Tibial nerve (tissue), 4 donors: ENCODE measurements at regions not wholly inside any gene's neighbourhood (a gene's known extent, or its start where the extent isn't known, plus 50 kb on each side); places are given as distances from the start of the nearest gene placed in this dataset.

Experiments
- DNase-seq, 2 donors: peaks; one replicate each; pipeline ENCODE4 v3.0.0-alpha.2; 2019; ENCODE audit warnings: low spot score in 2 of 2
- H3K27ac ChIP-seq, 4 donors: fragments of 200-600 bp; sonication (generic) in 3 of 4; one replicate each; pipeline ENCODE4 v1.5.1; 2017 to 2019; ENCODE audit warnings: mild to moderate bottlenecking in 1 of 4
- H3K27me3 ChIP-seq, 2 donors: fragments of 200-600 bp; sonication (generic) in 1 of 2; one replicate each; pipeline versions ENCODE4 v1.5.1 to v1.6.0; 2017 to 2019
- H3K36me3 ChIP-seq, 3 donors: fragments of 200-600 bp; sonication (generic); one replicate each; pipeline ENCODE4 v1.5.1; 2018 to 2019
- H3K4me1 ChIP-seq, 4 donors: fragments of 200-600 bp; sonication (generic) in 3 of 4; one replicate each; pipeline ENCODE4 v1.5.1; 2017 to 2019
- H3K4me3 ChIP-seq, 4 donors: fragments of 200-600 bp; sonication (generic) in 3 of 4; one replicate each; pipeline ENCODE4 v1.5.1; 2017 to 2019; ENCODE audit warnings: mild to moderate bottlenecking in 1 of 4, moderate library complexity in 1 of 4
- H3K9me3 ChIP-seq, 4 donors: fragments of 200-600 bp; sonication (generic) in 3 of 4; one replicate each; pipeline ENCODE4 v1.5.1; 2017 to 2019
- EP300 ChIP-seq, 2 donors: sonication (generic); formaldehyde crosslinking; IDR thresholded peaks; one replicate each; pipeline ENCODE4 v1.6.1; 2017; ENCODE audit warnings: antibody characterized with exemption in 2 of 2, mild to moderate bottlenecking in 1 of 2
- POLR2A ChIP-seq, 2 donors: fragments of 450-650 bp; IDR thresholded peaks; one replicate each; pipeline ENCODE4 v1.6.1; 2017; ENCODE audit warnings: antibody characterized with exemption in 2 of 2, mild to moderate bottlenecking in 2 of 2, moderate library complexity in 2 of 2
- WGBS, 2 donors: methylation state at CpG; one replicate each; pipeline ENCODE4 v1.1.5; 2018; 5-methylcytosine and 5-hydroxymethylcytosine counted together
- TF ChIP-seq, protein P1 (sequence below), 5 experiments: fragments of 200-600 bp in 3 of 5; fragments of 450-650 bp in 2 of 5; sonication (generic) in 3 of 5; IDR thresholded peaks; one replicate each; pipeline ENCODE4 v1.5.1; 2016 to 2019; ENCODE audit warnings: antibody characterized with exemption in 5 of 5, mild to moderate bottlenecking in 3 of 5, moderate library complexity in 2 of 5

DNA sequence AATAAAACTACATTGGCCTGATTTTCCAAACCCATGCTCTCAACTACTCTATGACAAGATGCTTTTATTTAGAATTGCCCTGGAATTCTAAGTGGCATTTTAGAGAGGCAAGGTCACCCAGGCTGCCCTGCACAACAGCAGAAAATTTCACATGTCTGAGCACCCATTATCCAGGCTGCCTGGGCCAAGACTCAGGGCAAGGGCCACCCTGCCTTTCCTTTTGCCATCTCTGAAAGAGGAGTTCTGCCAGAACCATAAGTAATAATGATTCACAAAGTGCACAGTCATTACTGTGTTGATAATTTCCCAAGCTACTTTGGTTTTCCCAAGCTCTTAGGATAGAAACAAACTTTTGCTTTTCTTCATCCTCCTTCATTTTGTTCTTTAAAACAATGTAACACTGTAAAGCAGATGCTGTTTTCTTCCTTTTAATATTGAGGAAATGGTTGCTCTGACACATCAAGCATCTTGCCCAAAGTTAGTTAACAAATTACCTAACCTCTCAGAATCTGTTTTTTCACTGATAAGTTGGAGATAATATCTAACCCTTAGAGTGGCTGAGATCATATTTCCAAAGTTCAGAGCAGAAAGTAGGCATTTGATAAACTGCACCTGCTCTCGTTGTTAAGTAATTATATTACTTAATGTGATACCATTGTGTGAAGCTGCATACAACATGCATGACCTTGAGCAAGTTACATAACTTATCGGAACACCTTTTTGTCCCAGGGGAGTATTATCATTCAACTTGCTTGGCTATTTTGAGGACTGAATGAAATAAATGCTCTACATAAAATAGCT, 325.6 kb downstream of the PRELID2 start:
- Histone ChIP-seq H3K36me3 (no peaks in the 10 kb centered on the region), H3K4me1 (peaks cover 0 to 21% (median 11%) of the 10 kb centered on the region in 4 donors), H3K4me3 (no peak overlapping the region), H3K27ac (peak overlapping the region in 3 of 4 donors; percentile 16 to 60 (median 21)), H3K27me3 (no peaks in the 10 kb centered on the region), H3K9me3 (peaks cover 0 to 7% (median 0%) of the 10 kb centered on the region in 4 donors)
- TF ChIP-seq EP300 (IDR thresholded peaks at IDR 0.05) (no peak), POLR2A (IDR thresholded peaks at IDR 0.05) (no peak)
- TF ChIP-seq, protein P1, sequence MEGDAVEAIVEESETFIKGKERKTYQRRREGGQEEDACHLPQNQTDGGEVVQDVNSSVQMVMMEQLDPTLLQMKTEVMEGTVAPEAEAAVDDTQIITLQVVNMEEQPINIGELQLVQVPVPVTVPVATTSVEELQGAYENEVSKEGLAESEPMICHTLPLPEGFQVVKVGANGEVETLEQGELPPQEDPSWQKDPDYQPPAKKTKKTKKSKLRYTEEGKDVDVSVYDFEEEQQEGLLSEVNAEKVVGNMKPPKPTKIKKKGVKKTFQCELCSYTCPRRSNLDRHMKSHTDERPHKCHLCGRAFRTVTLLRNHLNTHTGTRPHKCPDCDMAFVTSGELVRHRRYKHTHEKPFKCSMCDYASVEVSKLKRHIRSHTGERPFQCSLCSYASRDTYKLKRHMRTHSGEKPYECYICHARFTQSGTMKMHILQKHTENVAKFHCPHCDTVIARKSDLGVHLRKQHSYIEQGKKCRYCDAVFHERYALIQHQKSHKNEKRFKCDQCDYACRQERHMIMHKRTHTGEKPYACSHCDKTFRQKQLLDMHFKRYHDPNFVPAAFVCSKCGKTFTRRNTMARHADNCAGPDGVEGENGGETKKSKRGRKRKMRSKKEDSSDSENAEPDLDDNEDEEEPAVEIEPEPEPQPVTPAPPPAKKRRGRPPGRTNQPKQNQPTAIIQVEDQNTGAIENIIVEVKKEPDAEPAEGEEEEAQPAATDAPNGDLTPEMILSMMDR (IDR thresholded peaks at IDR 0.05) = no peak
- WGBS, 2 donors = 54 to 64% methylated on average over 2 of the region's 2 CpGs
- no peak for DNase-seq

GRCh38 chr5:145506185-145506850, 328.8 kb downstream of the PRELID2 start:
- WGBS, 2 donors = 51 to 59% methylated on average over 3 of the region's 3 CpGs
- H3K36me3 ChIP-seq = no peaks in the 10 kb centered on the region
- H3K4me1 ChIP-seq = peaks cover 0 to 21% (median 10%) of the 10 kb centered on the region in 4 donors
- TF ChIP-seq, protein P1 (IDR thresholded peaks at IDR 0.05) = no peak
- peak in 1 of 2 donors; percentile 44 for TF ChIP-seq EP300 (IDR thresholded peaks at IDR 0.05)
- no peak overlapping the region for H3K4me3 ChIP-seq
- H3K27ac ChIP-seq = peak overlapping the region in 2 of 4 donors; percentile 59 to 79
- no peak for DNase-seq
- no peaks in the 10 kb centered on the region for H3K27me3 ChIP-seq
- no peaks in the 10 kb centered on the region for H3K9me3 ChIP-seq

- Histone ChIP-seq H3K36me3 (no peaks in the 10 kb centered on the region), H3K4me1 (peaks cover 0 to 15% (median 0%) of the 10 kb centered on the region in 4 donors), H3K9me3 (no peaks in the 10 kb centered on the region), H3K27ac (no peak overlapping the region), H3K27me3 (no peaks in the 10 kb centered on the region), H3K4me3 (no peak overlapping the region)
- 77 to 96% methylated on average over 1 of the region's 1 CpG for WGBS, 2 donors
- no peak for TF ChIP-seq POLR2A (IDR thresholded peaks at IDR 0.05)
- TF ChIP-seq EP300 (IDR thresholded peaks at IDR 0.05) = no peak
- TF ChIP-seq, protein P1 (IDR thresholded peaks at IDR 0.05) = no peak
- no peak for DNase-seq
Measured at GRCh38 chr5:145502906-145503305, 332.2 kb downstream of the PRELID2 start.

DNA sequence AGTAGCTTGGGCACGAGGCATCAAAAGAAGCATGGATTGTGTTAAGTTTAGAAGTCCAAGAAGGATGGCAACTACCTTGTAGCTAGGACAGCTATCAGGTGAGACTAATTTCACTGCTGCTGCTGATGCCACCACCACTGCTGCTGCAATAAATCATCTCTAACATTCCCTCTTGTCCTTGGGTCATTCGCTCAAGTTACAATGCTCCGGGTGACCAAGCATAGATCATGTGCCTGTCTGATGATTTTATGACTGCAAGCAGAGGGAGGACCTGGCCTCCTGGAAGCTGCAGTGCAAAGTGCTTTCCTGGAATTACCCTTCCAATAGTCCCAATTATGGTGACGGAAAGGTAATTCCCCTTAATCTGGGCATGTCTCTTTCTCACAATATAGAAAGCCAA, 334.4 kb downstream of the PRELID2 start:
- Histone ChIP-seq H3K27ac (no peak overlapping the region), H3K4me3 (no peak overlapping the region), H3K9me3 (no peaks in the 10 kb centered on the region), H3K36me3 (no peaks in the 10 kb centered on the region), H3K27me3 (no peaks in the 10 kb centered on the region), H3K4me1 (peaks cover 0 to 8% (median 0%) of the 10 kb centered on the region in 4 donors)
- no peak for DNase-seq
- 74 to 86% methylated on average over 4 of the region's 4 CpGs for WGBS, 2 donors
- TF ChIP-seq POLR2A (IDR thresholded peaks at IDR 0.05) (no peak), EP300 (IDR thresholded peaks at IDR 0.05) (no peak)
- TF ChIP-seq, protein P1 (IDR thresholded peaks at IDR 0.05) = no peak

DNA sequence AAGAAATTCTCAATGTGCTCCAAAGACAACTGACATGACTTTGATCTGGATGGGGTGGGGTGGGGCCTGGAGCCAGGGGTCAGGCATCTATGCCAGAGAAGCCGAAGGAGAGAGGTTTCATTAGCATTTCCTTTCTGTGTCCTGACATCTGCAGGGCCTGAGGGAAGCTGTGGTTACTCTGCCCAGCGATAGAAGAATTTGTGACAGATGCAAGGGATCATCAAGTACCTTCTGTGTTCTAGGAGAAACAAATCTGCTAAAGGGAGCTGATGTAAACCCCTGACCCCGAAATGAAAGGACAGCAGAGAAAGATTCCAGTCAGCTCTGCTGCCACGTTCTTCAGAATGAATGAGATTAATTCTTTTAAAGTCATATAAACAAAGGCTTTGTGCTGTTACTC, 335.7 kb downstream of the PRELID2 start:
- Histone ChIP-seq H3K9me3 (no peaks in the 10 kb centered on the region), H3K36me3 (no peaks in the 10 kb centered on the region), H3K4me3 (no peak overlapping the region), H3K27ac (no peak overlapping the region), H3K4me1 (peaks cover 0 to 8% (median 0%) of the 10 kb centered on the region in 4 donors), H3K27me3 (no peaks in the 10 kb centered on the region)
- TF ChIP-seq POLR2A (IDR thresholded peaks at IDR 0.05) = no peak
- no peak for TF ChIP-seq EP300 (IDR thresholded peaks at IDR 0.05)
- TF ChIP-seq, protein P1 (IDR thresholded peaks at IDR 0.05) = no peak
- DNase-seq = no peak
- 15 to 26% methylated on average over 4 of the region's 4 CpGs for WGBS, 2 donors
